ENCODE measurements at regions not wholly inside any gene's neighbourhood (a gene's known extent, or its start where the extent isn't known, plus 50 kb on each side); places are given as distances from the start of the nearest gene placed in this dataset.

GRCh38 chr17:79415909-79416308, 194.9 kb downstream of the RBFOX3 start:
- DNase-seq = no peak

GRCh38 chr17:79415365-79415764, 195.5 kb downstream of the RBFOX3 start:
- DNase-seq = no peak

GRCh38 chr17:79414793-79415211, 196.0 kb downstream of the RBFOX3 start:
- no peak for DNase-seq

- DNase-seq = no peak
Observed at GRCh38 chr17:79414063-79414792, 196.6 kb downstream of the RBFOX3 start.

GRCh38 chr17:79413611-79414010, 197.2 kb downstream of the RBFOX3 start:
- no peak for DNase-seq

- DNase-seq = no peak
Observed at GRCh38 chr17:79412886-79413390, 197.9 kb downstream of the RBFOX3 start.

GRCh38 chr17:79412110-79412509, 198.7 kb downstream of the RBFOX3 start:
- DNase-seq = no peak

- no peak for DNase-seq
Observed at GRCh38 chr17:79411419-79411818, 199.4 kb downstream of the RBFOX3 start.

- DNase-seq = no peak
Observed at GRCh38 chr17:79410681-79411080, 200.2 kb downstream of the RBFOX3 start.

- DNase-seq = no peak
Observed at GRCh38 chr17:79408251-79408650, 202.6 kb downstream of the RBFOX3 start.

- no peak for DNase-seq
Observed at GRCh38 chr17:79407385-79407784, 203.5 kb downstream of the RBFOX3 start.

GRCh38 chr17:79406316-79406715, 204.5 kb downstream of the RBFOX3 start:
- DNase-seq = no peak

GRCh38 chr17:79405823-79406222, 205.0 kb downstream of the RBFOX3 start:
- DNase-seq = no peak

GRCh38 chr17:79404136-79404911, 206.5 kb downstream of the RBFOX3 start:
- DNase-seq = no peak

GRCh38 chr17:79401704-79402674, 208.9 kb downstream of the RBFOX3 start:
- no peak for DNase-seq

GRCh38 chr17:79400989-79401703, 209.7 kb downstream of the RBFOX3 start:
- peak; percentile 38 to 42 for DNase-seq

GRCh38 chr17:79399610-79400144, 211.2 kb downstream of the RBFOX3 start:
- DNase-seq = no peak

GRCh38 chr17:79398441-79398840, 212.4 kb downstream of the RBFOX3 start:
- no peak for DNase-seq

GRCh38 chr17:79396696-79397095, 214.2 kb downstream of the RBFOX3 start:
- no peak for DNase-seq

- DNase-seq = no peak
Observed at GRCh38 chr17:79395545-79395944, 215.3 kb downstream of the RBFOX3 start.

- DNase-seq = no peak
Observed at GRCh38 chr17:79395066-79395465, 215.8 kb downstream of the RBFOX3 start.
